Spleen (tissue), 11 donors: ENCODE measurements at regions not wholly inside any gene's neighbourhood (a gene's known extent, or its start where the extent isn't known, plus 50 kb on each side); places are given as distances from the start of the nearest gene placed in this dataset.

Experiments used
- DNase-seq: peaks from one replicate; pipeline ENCODE4 v3.0.0-alpha.2; 2020
- H3K27ac ChIP-seq, 8 donors: fragments of 200-600 bp; sonication (generic) in 7 of 8; 1 replicate in 4 of 8; 2 replicates in 4 of 8; pipeline versions ENCODE4 v1.5.0 to v1.8.0; 2016 to 2021; ENCODE audit warnings: inconsistent platforms in 4 of 8, mild to moderate bottlenecking in 4 of 8, moderate library complexity in 1 of 8
- H3K27me3 ChIP-seq, 7 donors: fragments of 200-600 bp; sonication (generic) in 6 of 7; replicated peaks in 1 of 7; 1 replicate in 4 of 7; 2 replicates in 3 of 7; pipeline versions ENCODE4 v1.5.0 to v1.8.0; 2016 to 2021; ENCODE audit warnings: inconsistent platforms in 3 of 7, mild to moderate bottlenecking in 1 of 7
- H3K36me3 ChIP-seq, 6 donors: fragments of 200-600 bp; sonication (generic) in 5 of 6; 1 replicate in 4 of 6; 2 replicates in 2 of 6; pipeline versions ENCODE4 v1.5.0 to v1.8.0; 2016 to 2021; ENCODE audit warnings: inconsistent platforms in 2 of 6
- H3K4me1 ChIP-seq, 6 donors: fragments of 200-600 bp; sonication (generic) in 5 of 6; 1 replicate in 3 of 6; 2 replicates in 3 of 6; pipeline versions ENCODE4 v1.5.0 to v1.8.0; 2016 to 2021; ENCODE audit warnings: inconsistent platforms in 3 of 6
- H3K4me3 ChIP-seq, 8 donors: fragments of 200-600 bp; sonication (generic) in 7 of 8; 1 replicate in 4 of 8; 2 replicates in 4 of 8; pipeline versions ENCODE4 v1.5.0 to v1.8.0; 2016 to 2021; ENCODE audit warnings: inconsistent platforms in 4 of 8, mild to moderate bottlenecking in 4 of 8, moderate library complexity in 2 of 8
- H3K9me3 ChIP-seq, 8 donors: fragments of 200-600 bp; sonication (generic) in 7 of 8; 1 replicate in 4 of 8; 2 replicates in 4 of 8; pipeline versions ENCODE4 v1.5.0 to v1.8.0; 2016 to 2021; ENCODE audit warnings: inconsistent platforms in 4 of 8
- CTCF ChIP-seq, 11 experiments: fragments of 200-600 bp in 7 of 11; fragments of 450-650 bp in 4 of 11; sonication (generic) in 4 of 11; IDR thresholded peaks in 8 of 11; conservative IDR thresholded peaks in 3 of 11; 1 replicate in 7 of 11; 2 replicates in 4 of 11; pipeline versions ENCODE4 v1.4.0 to v1.8.0; 2016 to 2021; ENCODE audit warnings: antibody characterized with exemption in 11 of 11, inconsistent platforms in 4 of 11, mild to moderate bottlenecking in 1 of 11
- POLR2A ChIP-seq, 3 donors: fragments of 450-650 bp; IDR thresholded peaks; one replicate each; pipeline ENCODE4 v1.5.1; 2017; ENCODE audit warnings: antibody characterized with exemption in 3 of 3, mild to moderate bottlenecking in 1 of 3
- POLR2AphosphoS5 ChIP-seq, 3 donors: sonication (generic); formaldehyde crosslinking; IDR thresholded peaks; one replicate each; pipeline ENCODE4 v1.5.1; 2017; ENCODE audit warnings: antibody characterized with exemption in 3 of 3
- WGBS, 5 donors: extraction: QIAGEN DNeasy Blood & Tissue Kit in 3 of 5; methylation state at CpG; one replicate each; pipeline versions ENCODE4 v1.1.5 to v1.1.7; 2013 to 2018; 5-methylcytosine and 5-hydroxymethylcytosine counted together
- intact Hi-C: fragments of 100-400 bp; cut with DNase I; formaldehyde crosslinking; loops from one replicate; pipeline ENCODE4 v1.15.0; 2023; ENCODE audit warnings: low total_unique reads
- donor health status: healthy with polysubstance abuse.
- donor health status: DM: no; HTN: no; CAD: no; lungs with moderate emphysema.
- donor health status: DM: no; HTN: no; CAD: no.
- donor health status: Bipolar disorder and iron deficiency.
- donor health status: healthy.
- donor health status: DM: no; HTN: no; CAD: no.
- donor health status: DM: yes; HTN: yes; CAD: no.

DNA sequence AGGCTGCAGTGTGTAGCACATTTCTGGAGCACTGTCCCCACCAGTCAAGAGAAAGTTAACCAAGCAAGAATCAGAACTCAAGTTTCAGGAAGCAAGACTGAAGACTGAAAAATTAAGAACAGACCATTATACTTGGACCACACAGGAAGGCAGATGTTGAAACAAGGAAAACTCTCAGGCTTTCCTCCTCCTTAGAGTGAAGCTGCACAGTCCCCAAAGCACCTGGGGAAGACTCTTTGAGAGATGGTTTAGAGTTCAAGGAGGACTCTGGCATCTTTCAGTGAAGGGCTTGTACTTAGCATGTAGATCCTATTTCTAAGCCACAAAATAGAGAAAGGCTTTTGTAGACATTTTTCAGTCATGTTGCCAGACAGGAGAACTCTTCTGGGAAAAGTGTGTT lies 113.7 kb upstream of the KCTD3 start:
- Histone ChIP-seq H3K4me1 (no peaks in the 10 kb centered on the region), H3K27me3 (no peaks in the 10 kb centered on the region), H3K9me3 (no peaks in the 10 kb centered on the region), H3K36me3 (no peaks in the 10 kb centered on the region), H3K27ac (no peak overlapping the region), H3K4me3 (no peak overlapping the region)
- intact Hi-C loops = no loop called here
- TF ChIP-seq CTCF (IDR thresholded peaks at IDR 0.05 in 8 of 11, conservative IDR thresholded peaks at IDR 0.05 in 3 of 11) = no peak
- no peak for DNase-seq

- Histone ChIP-seq H3K27ac (no peak overlapping the region), H3K36me3 (no peaks in the 10 kb centered on the region), H3K9me3 (no peaks in the 10 kb centered on the region), H3K4me3 (no peak overlapping the region), H3K4me1 (no peaks in the 10 kb centered on the region), H3K27me3 (no peaks in the 10 kb centered on the region)
- WGBS, 5 donors = 88 to 98% (median 91%) methylated on average over 3 of the region's 3 CpGs
- DNase-seq = no peak
- intact Hi-C loops = no loop called here
- TF ChIP-seq POLR2AphosphoS5 (IDR thresholded peaks at IDR 0.05) = no peak
- no peak for TF ChIP-seq POLR2A (IDR thresholded peaks at IDR 0.05)
- no peak for TF ChIP-seq CTCF (IDR thresholded peaks at IDR 0.05 in 8 of 11, conservative IDR thresholded peaks at IDR 0.05 in 3 of 11)
Observed at GRCh38 chr1:215457213-215457612, 109.9 kb upstream of the KCTD3 start.

- H3K36me3 ChIP-seq = no peaks in the 10 kb centered on the region
- no peak for DNase-seq
- 89 to 93% (median 90%) methylated on average over 6 of the region's 6 CpGs for WGBS, 5 donors
- intact Hi-C loops = no loop called here
- H3K27ac ChIP-seq = no peak overlapping the region
- TF ChIP-seq CTCF (IDR thresholded peaks at IDR 0.05 in 8 of 11, conservative IDR thresholded peaks at IDR 0.05 in 3 of 11) = no peak
- no peak for TF ChIP-seq POLR2AphosphoS5 (IDR thresholded peaks at IDR 0.05)
- H3K4me3 ChIP-seq = no peak overlapping the region
- H3K27me3 ChIP-seq = no peaks in the 10 kb centered on the region
- no peaks in the 10 kb centered on the region for H3K4me1 ChIP-seq
- H3K9me3 ChIP-seq = no peaks in the 10 kb centered on the region
Observed at GRCh38 chr1:215458104-215458503, 109.0 kb upstream of the KCTD3 start.

DNA sequence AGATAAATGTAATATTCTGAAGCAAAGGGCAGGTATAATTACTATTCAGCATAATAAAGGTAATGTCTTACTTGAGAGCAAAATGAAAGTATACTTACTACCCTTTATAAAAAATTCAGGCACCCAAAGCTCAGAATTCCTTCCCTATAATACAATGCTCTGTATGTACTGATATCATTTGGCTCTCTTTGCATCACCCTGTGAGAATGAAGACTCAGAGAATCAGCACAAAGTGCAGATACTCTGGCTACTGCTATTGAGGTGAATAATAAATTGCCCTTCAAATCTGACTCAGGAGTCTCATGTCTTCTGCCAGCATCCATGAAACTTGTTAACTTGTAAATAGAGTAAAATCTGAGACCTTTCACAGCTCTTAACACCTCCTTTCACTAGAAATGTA lies 108.5 kb upstream of the KCTD3 start:
- Histone ChIP-seq H3K27ac (no peak overlapping the region), H3K4me3 (no peak overlapping the region)

More for the DNA sequence above, 108.5 kb upstream of the KCTD3 start:
- no peak for DNase-seq
- TF ChIP-seq POLR2A (IDR thresholded peaks at IDR 0.05) (no peak), CTCF (IDR thresholded peaks at IDR 0.05 in 8 of 11, conservative IDR thresholded peaks at IDR 0.05 in 3 of 11) (no peak), POLR2AphosphoS5 (IDR thresholded peaks at IDR 0.05) (no peak)
- intact Hi-C loops = no loop called here
- H3K27me3 ChIP-seq = no peaks in the 10 kb centered on the region
- H3K9me3 ChIP-seq = no peaks in the 10 kb centered on the region
- no peaks in the 10 kb centered on the region for H3K4me1 ChIP-seq
- H3K36me3 ChIP-seq = no peaks in the 10 kb centered on the region
